ENCODE measurements at regions not wholly inside any gene's neighbourhood (a gene's known extent, or its start where the extent isn't known, plus 50 kb on each side); places are given as distances from the start of the nearest gene placed in this dataset.

DNA sequence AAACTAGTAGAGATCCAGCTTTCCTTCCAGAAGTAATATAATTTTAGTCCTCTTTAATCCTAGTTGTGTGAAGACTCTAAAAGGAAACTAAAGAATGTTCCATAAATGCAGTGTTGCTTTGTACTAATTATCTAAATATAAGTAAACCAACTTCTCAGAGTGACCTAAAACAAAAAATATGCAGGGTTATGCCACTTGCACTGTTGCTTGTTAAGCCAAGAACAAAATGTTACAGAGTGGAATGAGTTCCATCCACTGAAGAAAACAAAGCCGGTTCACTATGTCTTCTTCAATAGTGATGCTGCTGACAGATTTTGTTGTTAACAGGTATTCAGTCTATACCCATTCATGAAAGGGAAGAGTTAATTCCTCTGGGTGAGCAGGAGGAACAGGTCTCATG is 252.0 kb upstream of the DIAPH2 start:
- Histone ChIP-seq H3K27ac (ENCODE audit: insufficient read depth, low read length, poor library complexity, severe bottlenecking) (no peak overlapping the region), H3K4me1 (ENCODE audit: control insufficient read depth, insufficient read depth, low read length, poor library complexity, severe bottlenecking) (no peaks in the 10 kb centered on the region), H3K36me3 (ENCODE audit: control insufficient read depth, insufficient read depth, low read length) (no peaks in the 10 kb centered on the region), H3K4me3 (ENCODE audit: low read depth, low read length) (no peak overlapping the region), H3K9me3 (ENCODE audit: control insufficient read depth in 2 of 2, low read length in 2 of 2) (no peaks in the 10 kb centered on the region), H3K27me3 (ENCODE audit: control insufficient read depth, insufficient read depth, low read length) (no peaks in the 10 kb centered on the region)
- no peaks in the 10 kb centered on the region for H3K9me3 Mint-ChIP-seq
- DNase-seq (no peak), ATAC-seq (ENCODE audit: low read depth in 2 of 2) (no peak)
- no peaks in the 10 kb centered on the region for H3K4me1 Mint-ChIP-seq
- no peak overlapping the region for H3K27ac Mint-ChIP-seq
- H3K4me3 Mint-ChIP-seq, result no peak overlapping the region
- H3K27me3 Mint-ChIP-seq, result no peaks in the 10 kb centered on the region
- no peaks in the 10 kb centered on the region for H3K36me3 Mint-ChIP-seq

GRCh38 chrX:96433409-96434077 is 251.1 kb upstream of the DIAPH2 start:
- no peaks in the 10 kb centered on the region for H3K27me3 ChIP-seq (ENCODE audit: control insufficient read depth, insufficient read depth, low read length)
- no peaks in the 10 kb centered on the region for H3K36me3 ChIP-seq (ENCODE audit: control insufficient read depth, insufficient read depth, low read length)
- no peaks in the 10 kb centered on the region for H3K9me3 ChIP-seq (ENCODE audit: control insufficient read depth in 2 of 2, low read length in 2 of 2)
- no peak overlapping the region for H3K27ac ChIP-seq (ENCODE audit: insufficient read depth, low read length, poor library complexity, severe bottlenecking)
- H3K9me3 Mint-ChIP-seq, result no peaks in the 10 kb centered on the region
- DNase-seq (no peak), ATAC-seq (ENCODE audit: low read depth in 2 of 2) (no peak)
- H3K4me1 Mint-ChIP-seq, result no peaks in the 10 kb centered on the region
- no peak overlapping the region for H3K27ac Mint-ChIP-seq
- no peaks in the 10 kb centered on the region for H3K27me3 Mint-ChIP-seq
- H3K36me3 Mint-ChIP-seq, result no peaks in the 10 kb centered on the region
- H3K4me3 Mint-ChIP-seq, result no peak overlapping the region
- no peak overlapping the region for H3K4me3 ChIP-seq (ENCODE audit: low read depth, low read length)
- no peaks in the 10 kb centered on the region for H3K4me1 ChIP-seq (ENCODE audit: control insufficient read depth, insufficient read depth, low read length, poor library complexity, severe bottlenecking)

- H3K9me3 ChIP-seq (ENCODE audit: control insufficient read depth in 2 of 2, low read length in 2 of 2), result no peaks in the 10 kb centered on the region
- Mint-ChIP-seq H3K4me1 (no peaks in the 10 kb centered on the region), H3K27ac (no peak overlapping the region), H3K36me3 (no peaks in the 10 kb centered on the region), H3K4me3 (no peak overlapping the region), H3K9me3 (no peaks in the 10 kb centered on the region), H3K27me3 (no peaks in the 10 kb centered on the region)
- ATAC-seq (ENCODE audit: low read depth in 2 of 2) (no peak), DNase-seq (no peak)
- no peaks in the 10 kb centered on the region for H3K27me3 ChIP-seq (ENCODE audit: control insufficient read depth, insufficient read depth, low read length)
- no peak overlapping the region for H3K4me3 ChIP-seq (ENCODE audit: low read depth, low read length)
- no peak overlapping the region for H3K27ac ChIP-seq (ENCODE audit: insufficient read depth, low read length, poor library complexity, severe bottlenecking)
- H3K36me3 ChIP-seq (ENCODE audit: control insufficient read depth, insufficient read depth, low read length), result no peaks in the 10 kb centered on the region
- H3K4me1 ChIP-seq (ENCODE audit: control insufficient read depth, insufficient read depth, low read length, poor library complexity, severe bottlenecking), result no peaks in the 10 kb centered on the region
These were observed 249.1 kb upstream of the DIAPH2 start for GRCh38 chrX:96435378-96436035.

- no peaks in the 10 kb centered on the region for H3K4me1 Mint-ChIP-seq
- no peaks in the 10 kb centered on the region for H3K9me3 ChIP-seq (ENCODE audit: control insufficient read depth in 2 of 2, low read length in 2 of 2)
- no peaks in the 10 kb centered on the region for H3K9me3 Mint-ChIP-seq
- H3K36me3 ChIP-seq (ENCODE audit: control insufficient read depth, insufficient read depth, low read length), result no peaks in the 10 kb centered on the region
- DNase-seq (no peak), ATAC-seq (ENCODE audit: low read depth in 2 of 2) (no peak)
- H3K27ac Mint-ChIP-seq, result no peak overlapping the region
- H3K4me3 Mint-ChIP-seq, result no peak overlapping the region
- no peaks in the 10 kb centered on the region for H3K4me1 ChIP-seq (ENCODE audit: control insufficient read depth, insufficient read depth, low read length, poor library complexity, severe bottlenecking)
- H3K27me3 ChIP-seq (ENCODE audit: control insufficient read depth, insufficient read depth, low read length), result no peaks in the 10 kb centered on the region
- no peak overlapping the region for H3K27ac ChIP-seq (ENCODE audit: insufficient read depth, low read length, poor library complexity, severe bottlenecking)
- no peaks in the 10 kb centered on the region for H3K27me3 Mint-ChIP-seq
- no peaks in the 10 kb centered on the region for H3K36me3 Mint-ChIP-seq
- no peak overlapping the region for H3K4me3 ChIP-seq (ENCODE audit: low read depth, low read length)
These were observed 248.5 kb upstream of the DIAPH2 start for GRCh38 chrX:96436105-96436504.

DNA sequence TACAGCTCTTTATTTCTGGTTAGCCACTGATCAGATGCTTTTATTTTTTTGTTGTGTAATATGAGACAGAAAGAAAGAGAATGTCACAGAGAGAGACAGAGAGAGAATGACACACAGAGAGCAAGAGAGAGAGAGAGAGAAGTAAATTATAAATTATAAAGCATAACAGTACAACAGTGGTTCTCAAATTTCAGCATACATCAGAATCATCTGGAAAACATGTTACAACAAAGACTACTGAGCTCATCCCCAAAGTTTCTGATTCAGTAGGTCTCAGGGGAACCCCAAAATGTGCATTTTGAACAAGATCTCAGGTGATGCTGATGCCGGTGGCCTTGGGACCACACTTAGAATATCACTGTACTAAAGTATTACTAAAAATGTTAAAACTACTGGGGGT is 245.8 kb upstream of the DIAPH2 start:
- H3K9me3 ChIP-seq (ENCODE audit: control insufficient read depth in 2 of 2, low read length in 2 of 2), result no peaks in the 10 kb centered on the region
- Mint-ChIP-seq H3K27ac (no peak overlapping the region), H3K27me3 (no peaks in the 10 kb centered on the region), H3K4me3 (no peak overlapping the region), H3K4me1 (no peaks in the 10 kb centered on the region), H3K9me3 (no peaks in the 10 kb centered on the region), H3K36me3 (no peaks in the 10 kb centered on the region)
- H3K27ac ChIP-seq (ENCODE audit: insufficient read depth, low read length, poor library complexity, severe bottlenecking), result no peak overlapping the region
- H3K27me3 ChIP-seq (ENCODE audit: control insufficient read depth, insufficient read depth, low read length), result no peaks in the 10 kb centered on the region
- DNase-seq (no peak), ATAC-seq (ENCODE audit: low read depth in 2 of 2) (no peak)
- no peaks in the 10 kb centered on the region for H3K36me3 ChIP-seq (ENCODE audit: control insufficient read depth, insufficient read depth, low read length)
- no peak overlapping the region for H3K4me3 ChIP-seq (ENCODE audit: low read depth, low read length)
- no peaks in the 10 kb centered on the region for H3K4me1 ChIP-seq (ENCODE audit: control insufficient read depth, insufficient read depth, low read length, poor library complexity, severe bottlenecking)

DNA sequence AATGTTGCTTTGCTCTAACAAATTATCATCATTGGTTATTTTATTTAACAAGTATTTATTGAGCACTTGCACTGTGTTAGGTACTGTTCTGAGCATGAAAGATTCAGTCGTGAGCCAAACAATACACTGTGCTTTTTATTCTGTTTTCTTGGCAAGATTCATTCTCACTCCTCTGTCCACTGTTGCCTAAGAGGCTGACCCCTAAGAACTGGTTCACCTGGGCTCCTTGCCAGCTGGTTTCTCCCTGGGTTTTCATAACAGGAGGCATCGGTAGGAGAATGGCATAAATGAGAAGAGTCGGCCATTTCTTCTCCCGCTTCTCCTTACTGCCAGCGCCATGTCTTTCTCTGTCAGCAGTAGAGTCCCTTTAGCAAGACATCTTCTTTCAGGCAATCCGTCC is 243.7 kb upstream of the DIAPH2 start:
- no peaks in the 10 kb centered on the region for H3K9me3 ChIP-seq (ENCODE audit: control insufficient read depth in 2 of 2, low read length in 2 of 2)
- ATAC-seq (ENCODE audit: low read depth in 2 of 2), result no peak

DNA sequence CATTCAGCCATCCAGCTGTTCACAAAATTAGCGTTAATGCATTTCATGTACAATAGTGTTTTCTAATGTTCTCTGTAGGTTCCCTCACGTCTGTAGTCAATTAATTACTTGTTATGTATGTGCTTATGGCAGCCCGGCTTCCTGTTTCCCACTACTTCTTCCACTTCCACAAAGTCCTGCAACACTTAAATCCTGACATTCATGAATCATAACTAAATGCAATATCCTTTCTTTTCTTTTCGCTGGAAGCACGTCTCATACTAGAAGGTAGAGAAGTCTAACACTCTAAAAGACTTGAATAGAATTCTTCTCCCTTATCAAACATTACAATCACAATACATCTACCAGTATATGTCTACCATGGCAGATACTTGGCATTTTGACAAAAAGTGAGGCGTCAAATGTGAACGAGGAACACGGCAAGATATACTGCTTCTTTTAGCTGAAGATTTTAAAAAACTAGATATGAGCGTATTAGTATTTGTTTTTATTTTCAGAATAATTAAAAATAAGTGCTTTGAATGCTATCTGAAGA is 239.0 kb upstream of the DIAPH2 start:
- Histone ChIP-seq H3K27me3 (ENCODE audit: control insufficient read depth, insufficient read depth, low read length) (no peaks in the 10 kb centered on the region), H3K4me3 (ENCODE audit: low read depth, low read length) (no peak overlapping the region), H3K9me3 (ENCODE audit: control insufficient read depth in 2 of 2, low read length in 2 of 2) (no peaks in the 10 kb centered on the region), H3K36me3 (ENCODE audit: control insufficient read depth, insufficient read depth, low read length) (no peaks in the 10 kb centered on the region), H3K4me1 (ENCODE audit: control insufficient read depth, insufficient read depth, low read length, poor library complexity, severe bottlenecking) (no peaks in the 10 kb centered on the region), H3K27ac (ENCODE audit: insufficient read depth, low read length, poor library complexity, severe bottlenecking) (no peak overlapping the region)
- H3K4me1 Mint-ChIP-seq, result no peaks in the 10 kb centered on the region
- no peak overlapping the region for H3K4me3 Mint-ChIP-seq
- DNase-seq, result no peak
- no peak for ATAC-seq (ENCODE audit: low read depth in 2 of 2)
- H3K36me3 Mint-ChIP-seq, result no peaks in the 10 kb centered on the region
- no peak overlapping the region for H3K27ac Mint-ChIP-seq
- no peaks in the 10 kb centered on the region for H3K27me3 Mint-ChIP-seq
- H3K9me3 Mint-ChIP-seq, result no peaks in the 10 kb centered on the region

More for the DNA sequence above, 243.7 kb upstream of the DIAPH2 start:
- Mint-ChIP-seq H3K4me1 (no peaks in the 10 kb centered on the region), H3K27me3 (no peaks in the 10 kb centered on the region), H3K36me3 (no peaks in the 10 kb centered on the region), H3K27ac (no peak overlapping the region), H3K4me3 (no peak overlapping the region), H3K9me3 (no peaks in the 10 kb centered on the region)
- no peak overlapping the region for H3K27ac ChIP-seq (ENCODE audit: insufficient read depth, low read length, poor library complexity, severe bottlenecking)
- no peaks in the 10 kb centered on the region for H3K36me3 ChIP-seq (ENCODE audit: control insufficient read depth, insufficient read depth, low read length)
- no peaks in the 10 kb centered on the region for H3K27me3 ChIP-seq (ENCODE audit: control insufficient read depth, insufficient read depth, low read length)
- no peaks in the 10 kb centered on the region for H3K4me1 ChIP-seq (ENCODE audit: control insufficient read depth, insufficient read depth, low read length, poor library complexity, severe bottlenecking)
- H3K4me3 ChIP-seq (ENCODE audit: low read depth, low read length), result no peak overlapping the region
- DNase-seq, result no peak

GRCh38 chrX:96446524-96446923 is 238.1 kb upstream of the DIAPH2 start:
- Mint-ChIP-seq H3K27me3 (no peaks in the 10 kb centered on the region), H3K4me3 (no peak overlapping the region), H3K27ac (no peak overlapping the region), H3K9me3 (no peaks in the 10 kb centered on the region), H3K4me1 (no peaks in the 10 kb centered on the region), H3K36me3 (no peaks in the 10 kb centered on the region)
- H3K4me3 ChIP-seq (ENCODE audit: low read depth, low read length), result no peak overlapping the region
- H3K27ac ChIP-seq (ENCODE audit: insufficient read depth, low read length, poor library complexity, severe bottlenecking), result no peak overlapping the region
- H3K4me1 ChIP-seq (ENCODE audit: control insufficient read depth, insufficient read depth, low read length, poor library complexity, severe bottlenecking), result no peaks in the 10 kb centered on the region
- DNase-seq, result no peak
- H3K9me3 ChIP-seq (ENCODE audit: control insufficient read depth in 2 of 2, low read length in 2 of 2), result no peaks in the 10 kb centered on the region
- H3K27me3 ChIP-seq (ENCODE audit: control insufficient read depth, insufficient read depth, low read length), result no peaks in the 10 kb centered on the region
- no peak for ATAC-seq (ENCODE audit: low read depth in 2 of 2)
- no peaks in the 10 kb centered on the region for H3K36me3 ChIP-seq (ENCODE audit: control insufficient read depth, insufficient read depth, low read length)
